K562 (cell line): ENCODE measurements at regions not wholly inside any gene's neighbourhood (a gene's known extent, or its start where the extent isn't known, plus 50 kb on each side); places are given as distances from the start of the nearest gene placed in this dataset.

Source experiments
- ATAC-seq: fragments of 200-7000 bp; cut with Tn5 transposase; 3 replicates; pipeline ENCODE4 v1.9.1; 2020; ENCODE audit warnings: moderate library complexity
- BruUV-seq: library from RNA; stranded (reverse); fragments of 400-500 nt; replicated peaks from 2 replicates; lab custom pipeline; 2021; lab: Mats Ljungman, UMichigan
- CTCF ChIA-PET: fragments of 300-600 bp; formaldehyde crosslinking; extraction: SDS; loops from one replicate; lab custom pipeline; 2021; ENCODE audit warnings: low intra/inter-chr PET ratio; lab: Yijun Ruan, JAX
- POLR2A ChIA-PET: fragments of 300-600, 350-650 bp; sonication (Branson Sonifier 250); formaldehyde crosslinking; extraction: SDS; loops from one replicate; lab custom pipeline; 2021; ENCODE audit warnings: antibody characterized with exemption, inconsistent platforms; lab: Yijun Ruan, JAX
- DNase-seq, 4 experiments: peaks; one replicate each; pipeline versions ENCODE4 v3.0.0 to v3.0.0-alpha.2; 2011 to 2018; ENCODE audit warnings: low spot score in 3 of 4, mixed read lengths in 3 of 4; ENCODE audit errors: extremely low read depth in 1 of 4
- FAIRE-seq: peaks from 2 replicates; lab custom pipeline; 2011; peaks lifted over from hg19 to GRCh38; lab: Jason Lieb, UNC
- H2AFZ ChIP-seq: 2 replicates; pipeline ENCODE4 v1.6.0; 2011; ENCODE audit warnings: low read depth, low read length, control low read depth, inconsistent platforms
- H3K27ac ChIP-seq: fragments of 200-600 bp; 3 replicates; pipeline ENCODE4 v1.8.0; 2011; ENCODE audit warnings: low read depth, mild to moderate bottlenecking, control low read depth, inconsistent platforms, low read length, moderate library complexity, mixed read lengths; ENCODE audit errors: extremely low read depth
- H3K27me3 ChIP-seq, 2 experiments: fragments of 300-600 bp in 1 of 2; 2 replicates in 1 of 2; 3 replicates in 1 of 2; pipeline versions ENCODE4 v1.6.0 to v1.8.0; 2011; ENCODE audit warnings: inconsistent platforms in 2 of 2, low read length in 2 of 2, mild to moderate bottlenecking in 1 of 2, mixed read lengths in 1 of 2, moderate library complexity in 1 of 2; ENCODE audit not compliant: control insufficient read depth in 2 of 2, insufficient read depth in 2 of 2
- H3K36me3 ChIP-seq: fragments of 300-600 bp; 3 replicates; pipeline ENCODE4 v1.8.0; 2011; ENCODE audit warnings: mild to moderate bottlenecking, low read length, inconsistent platforms; ENCODE audit not compliant: control insufficient read depth, insufficient read depth
- H3K4me1 ChIP-seq, 2 experiments: fragments of 200-600 bp in 1 of 2; replicated peaks in 1 of 2; 2 replicates in 1 of 2; 3 replicates in 1 of 2; pipeline versions ENCODE4 v1.5.1 to v1.8.0; 2011; ENCODE audit warnings: inconsistent platforms in 2 of 2, low read length in 2 of 2, mild to moderate bottlenecking in 1 of 2, mixed read lengths in 1 of 2, moderate library complexity in 1 of 2; ENCODE audit not compliant: control insufficient read depth in 2 of 2, insufficient read depth in 2 of 2
- H3K4me2 ChIP-seq: 2 replicates; pipeline ENCODE4 v1.6.1; 2011; ENCODE audit warnings: low read length, control low read depth, inconsistent platforms, mixed read lengths; ENCODE audit not compliant: insufficient read depth
- H3K4me3 ChIP-seq: fragments of 200-600 bp; sonication (generic), shearing (Covaris generic); 2 replicates; pipeline ENCODE4 v1.5.1; 2016; ENCODE audit warnings: control low read depth, inconsistent platforms
- H3K79me2 ChIP-seq: fragments of 200-600 bp; 3 replicates; pipeline ENCODE4 v1.8.0; 2011; ENCODE audit warnings: low read length, inconsistent platforms; ENCODE audit not compliant: control insufficient read depth, insufficient read depth
- H3K9ac ChIP-seq, 2 experiments: 2 replicates each; pipeline versions ENCODE4 v1.6.0 to v1.6.1; 2011; ENCODE audit warnings: low read depth in 2 of 2, low read length in 2 of 2, control low read depth in 1 of 2, inconsistent platforms in 1 of 2, mild to moderate bottlenecking in 1 of 2, mixed read lengths in 1 of 2; ENCODE audit not compliant: insufficient read depth in 1 of 2
- H3K9me1 ChIP-seq: one replicate; pipeline ENCODE4 v1.6.0; 2011; ENCODE audit warnings: inconsistent platforms, mild to moderate bottlenecking, low read length, moderate library complexity; ENCODE audit not compliant: control insufficient read depth, insufficient read depth
- H3K9me3 ChIP-seq: replicated peaks from 2 replicates; pipeline ENCODE4 v1.5.1; 2011; ENCODE audit warnings: low read depth, low read length, inconsistent platforms; ENCODE audit not compliant: control insufficient read depth, insufficient read depth
- H4K20me1 ChIP-seq: replicated peaks from 2 replicates; pipeline ENCODE4 v1.6.1; 2011; ENCODE audit warnings: low read length, inconsistent platforms, mixed read lengths; ENCODE audit not compliant: control insufficient read depth, insufficient read depth
- CXXC5 ChIP-seq: fragments of 250-450 bp; sonication (Bioruptor Pico); IDR thresholded peaks from 2 replicates; pipeline ENCODE4 v1.8.0; 2022; ENCODE audit warnings: inconsistent platforms, mild to moderate bottlenecking, moderate library complexity
- DLX4 ChIP-seq: fragments of 250-450 bp; sonication (Bioruptor Pico); IDR thresholded peaks from 2 replicates; pipeline ENCODE4 v1.6.1; 2021; ENCODE audit warnings: mild to moderate bottlenecking
- EGR1 ChIP-seq: fragments of 450-650 bp; conservative IDR thresholded peaks from 2 replicates; pipeline ENCODE4 v1.6.1; 2017; ENCODE audit warnings: mild to moderate bottlenecking
- EHMT2 ChIP-seq: fragments of 450-650 bp; IDR thresholded peaks from 2 replicates; pipeline ENCODE4 v1.6.1; 2018; ENCODE audit warnings: antibody characterized with exemption
- FIP1L1 ChIP-seq: fragments of 200-400 bp; formaldehyde crosslinking; IDR thresholded peaks from 2 replicates; pipeline ENCODE4 v1.6.1; 2018; ENCODE audit warnings: mild to moderate bottlenecking, low read depth, low read length; ENCODE audit not compliant: poor library complexity, severe bottlenecking
- LARP7 ChIP-seq: fragments of 450-650 bp; IDR thresholded peaks from 2 replicates; pipeline ENCODE4 v1.6.1; 2016
- MBD2 ChIP-seq: sonication (generic); IDR thresholded peaks from 2 replicates; pipeline ENCODE4 v1.6.1; 2016; ENCODE audit warnings: low read depth, borderline replicate concordance
- RBM14 ChIP-seq: fragments of 200-400 bp; formaldehyde crosslinking; IDR thresholded peaks from 2 replicates; pipeline ENCODE4 v1.6.1; 2018; ENCODE audit warnings: low read depth, mild to moderate bottlenecking, low read length, moderate library complexity, borderline replicate concordance; ENCODE audit not compliant: insufficient read depth
- SMARCA4 ChIP-seq: fragments of 450-650 bp; IDR thresholded peaks from 2 replicates; pipeline ENCODE4 v1.6.1; 2016
- TAL1 ChIP-seq: fragments of 450-650 bp; IDR thresholded peaks from 2 replicates; pipeline ENCODE4 v1.6.1; 2016; ENCODE audit warnings: mild to moderate bottlenecking
- ZNF41 ChIP-seq: fragments of 250-450 bp; sonication (Bioruptor Pico); conservative IDR thresholded peaks from 2 replicates; pipeline ENCODE4 v1.4.0; 2020; ENCODE audit warnings: mild to moderate bottlenecking
- ZNF75A ChIP-seq: fragments of 450-650 bp; formaldehyde crosslinking; IDR thresholded peaks from 2 replicates; pipeline ENCODE4 v1.4.0; 2020; ENCODE audit warnings: mild to moderate bottlenecking
- WGBS: fragments of 100-300 bp; shearing (Covaris generic); methylation state at CpG from one replicate; pipeline ENCODE4 v1.1.6; 2016; ENCODE audit warnings: low coverage, mixed read lengths; ENCODE audit not compliant: insufficient coverage; ENCODE audit errors: missing lambda C conversion rate; 5-methylcytosine and 5-hydroxymethylcytosine counted together
- in situ Hi-C: fragments of 300-500 bp; cut with MboI; formaldehyde crosslinking; loops from 4 replicates; pipeline ENCODE4 v1.15.0; 2018; ENCODE audit warnings: inconsistent platforms, mixed read lengths
- intact Hi-C: fragments of 100-400 bp; cut with micrococcal nuclease; formaldehyde crosslinking; loops from 2 replicates; pipeline ENCODE4 v1.14.2; 2022
- TF ChIP-seq, protein P1 (sequence below): fragments of 450-650 bp; formaldehyde crosslinking; IDR thresholded peaks from 2 replicates; pipeline ENCODE4 v1.4.0; 2020; ENCODE audit warnings: mild to moderate bottlenecking, moderate library complexity

- ATAC-seq = no peak
These were observed 108.2 kb upstream of the SLC35F3 start for GRCh38 chr1:233796146-233796783.

More at GRCh38 chr1:233796146-233796783, 108.2 kb upstream of the SLC35F3 start:
- H3K79me2 ChIP-seq = no peaks in the 10 kb centered on the region
- H4K20me1 ChIP-seq = no peaks in the 10 kb centered on the region
- ChIA-PET POLR2A (no interaction called here), CTCF (no interaction called here)
- H3K9me3 ChIP-seq = no peaks in the 10 kb centered on the region
- BruUV-seq = no TSS peak
- TF ChIP-seq LARP7 (no peak), EHMT2 (no peak), TAL1 (no peak), MBD2 (no peak), ZNF75A (CRISPR knock-in tag) (no peak), CXXC5 (no peak), SMARCA4 (no peak), FIP1L1 (no peak), ZNF41 (CRISPR knock-in tag) (no peak), EGR1 (no peak), RBM14 (no peak), DLX4 (CRISPR knock-in tag) (no peak)
- TF ChIP-seq, protein P1, sequence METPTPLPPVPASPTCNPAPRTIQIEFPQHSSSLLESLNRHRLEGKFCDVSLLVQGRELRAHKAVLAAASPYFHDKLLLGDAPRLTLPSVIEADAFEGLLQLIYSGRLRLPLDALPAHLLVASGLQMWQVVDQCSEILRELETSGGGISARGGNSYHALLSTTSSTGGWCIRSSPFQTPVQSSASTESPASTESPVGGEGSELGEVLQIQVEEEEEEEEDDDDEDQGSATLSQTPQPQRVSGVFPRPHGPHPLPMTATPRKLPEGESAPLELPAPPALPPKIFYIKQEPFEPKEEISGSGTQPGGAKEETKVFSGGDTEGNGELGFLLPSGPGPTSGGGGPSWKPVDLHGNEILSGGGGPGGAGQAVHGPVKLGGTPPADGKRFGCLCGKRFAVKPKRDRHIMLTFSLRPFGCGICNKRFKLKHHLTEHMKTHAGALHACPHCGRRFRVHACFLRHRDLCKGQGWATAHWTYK (CRISPR knock-in tag) = no peak
- 2% methylated on average over 6 of the region's 6 CpGs for WGBS
- H3K9ac ChIP-seq = no peak overlapping the region
- no peak overlapping the region for H3K4me2 ChIP-seq
- H3K9me1 ChIP-seq = no peaks in the 10 kb centered on the region
- H2AFZ ChIP-seq = no peak overlapping the region
- intact Hi-C loops = loop anchor here (10.0 kb wide), 2 partner anchors 161 to 491 kb away; no protein-coding TSS in a partner anchor
- H3K4me1 ChIP-seq = no peaks in the 10 kb centered on the region
- in situ Hi-C loops = no loop called here
- H3K27ac ChIP-seq = no peak overlapping the region
- no peaks in the 10 kb centered on the region for H3K36me3 ChIP-seq
- FAIRE-seq (no peak), DNase-seq (no peak)
- H3K27me3 ChIP-seq = peaks cover 0 to 4% of the 10 kb centered on the region in 2 experiments; a peak in 1 of 5 replicates
- H3K4me3 ChIP-seq = no peak overlapping the region
